Frontal cortex (tissue), 3 donors: ENCODE measurements at regions not wholly inside any gene's neighbourhood (a gene's known extent, or its start where the extent isn't known, plus 50 kb on each side); places are given as distances from the start of the nearest gene placed in this dataset.
"Not testable (repeated sequence)": the region's sequence is repeated elsewhere in the genome, so short reads cannot be mapped to it uniquely, and the experiment has no call there.

Source experiments
- DNase-seq, 2 donors: peaks; one replicate each; pipeline ENCODE4 v3.0.0; 2012; ENCODE audit warnings: low spot score in 2 of 2
- FAIRE-seq: peaks from 2 replicates; lab custom pipeline; 2012; peaks lifted over from hg19 to GRCh38; lab: Jason Lieb, UNC
- donor health status: control.
- donor health status: control.
- donor health status: control.

GRCh38 chr21:10325546-10325945, 195.8 kb upstream of the TPTE start:
- not testable (repeated sequence) for FAIRE-seq, DNase-seq

GRCh38 chr21:10326146-10326545, 195.2 kb upstream of the TPTE start:
- not testable (repeated sequence) for FAIRE-seq, DNase-seq

GRCh38 chr21:10328646-10329045, 192.7 kb upstream of the TPTE start:
- not testable (repeated sequence) for DNase-seq, FAIRE-seq

- not testable (repeated sequence) for FAIRE-seq
These were observed 190.7 kb upstream of the TPTE start for GRCh38 chr21:10330641-10331119.

GRCh38 chr21:10331134-10331533, 190.2 kb upstream of the TPTE start:
- DNase-seq, FAIRE-seq: not testable (repeated sequence)

More at GRCh38 chr21:10330641-10331119, 190.7 kb upstream of the TPTE start:
- DNase-seq: not testable (repeated sequence)

DNA sequence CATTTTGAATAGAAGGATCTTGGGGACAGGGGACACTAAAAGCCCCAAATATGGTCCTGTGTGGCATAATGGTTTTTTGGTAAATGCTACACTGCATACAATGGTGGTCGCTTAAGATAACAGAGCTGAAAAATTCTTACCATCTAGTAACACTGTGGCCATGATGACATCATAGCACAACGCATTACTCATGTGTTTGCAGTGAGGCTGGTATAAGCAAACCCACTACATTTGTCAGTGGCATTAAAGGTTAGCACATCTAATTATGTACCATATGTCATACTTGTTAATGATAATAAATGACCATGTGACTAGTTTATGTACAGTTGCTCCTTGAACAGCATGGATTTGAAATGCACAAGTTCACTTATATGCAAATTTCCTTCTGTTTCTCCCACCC, 188.4 kb upstream of the TPTE start:
- not testable (repeated sequence) for DNase-seq, FAIRE-seq

DNA sequence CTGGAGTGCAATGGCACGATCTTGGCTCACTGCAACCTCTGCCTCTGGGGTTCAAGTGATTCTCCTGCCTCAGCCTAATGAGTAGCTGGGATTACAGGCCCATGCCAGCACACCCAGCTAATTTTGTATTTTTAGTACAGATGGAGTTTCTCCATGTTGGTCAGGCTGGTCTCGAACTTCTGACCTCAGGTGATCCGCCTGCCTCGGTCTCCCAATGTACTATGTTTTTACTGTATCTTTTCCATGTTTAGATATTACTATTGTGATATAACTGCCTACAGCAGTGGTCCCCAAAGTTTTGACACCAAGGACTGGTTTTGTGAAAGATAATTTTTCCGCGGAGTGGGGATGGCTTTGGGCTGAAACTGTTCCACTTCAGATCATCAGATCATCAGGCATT, 187.0 kb upstream of the TPTE start:
- not testable (repeated sequence) for DNase-seq, FAIRE-seq

DNA sequence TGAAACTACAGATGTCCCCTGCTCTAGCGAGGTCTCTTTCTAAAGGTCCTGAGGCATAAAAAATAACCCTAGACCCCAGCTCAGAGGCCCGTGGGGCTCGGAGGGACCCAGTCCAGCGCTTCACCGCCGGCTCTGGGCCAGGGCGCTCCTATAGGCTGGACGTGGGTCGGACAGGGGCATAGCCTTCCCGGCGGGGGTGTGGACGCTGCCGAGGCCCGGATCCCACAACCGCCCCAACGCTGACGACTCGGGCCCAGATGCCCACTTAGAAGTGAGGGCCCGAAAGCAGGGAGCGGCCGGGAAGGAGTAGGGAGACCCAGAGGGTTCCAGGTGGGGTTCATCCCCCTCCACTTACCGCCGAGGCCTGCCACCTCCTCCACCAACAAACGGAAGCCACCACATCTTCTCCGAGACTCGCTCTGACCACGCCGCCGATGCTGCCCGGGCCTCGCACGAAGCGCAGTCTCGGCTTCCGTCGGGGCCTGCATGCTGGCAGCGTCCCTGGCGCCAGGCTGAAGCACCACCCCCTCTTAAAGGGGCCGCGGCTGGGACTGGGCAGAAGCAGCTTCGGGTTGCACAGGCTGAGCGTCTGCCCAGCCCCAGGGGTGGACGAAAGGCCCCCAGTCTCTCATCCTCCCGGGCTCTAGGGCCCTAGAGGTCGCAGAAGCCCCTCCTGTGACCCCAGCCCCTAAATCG, 179.0 kb upstream of the TPTE start:
- not testable (repeated sequence) for DNase-seq, FAIRE-seq

- FAIRE-seq, DNase-seq: not testable (repeated sequence)
These were observed 178.0 kb upstream of the TPTE start for GRCh38 chr21:10343146-10343935.

DNA sequence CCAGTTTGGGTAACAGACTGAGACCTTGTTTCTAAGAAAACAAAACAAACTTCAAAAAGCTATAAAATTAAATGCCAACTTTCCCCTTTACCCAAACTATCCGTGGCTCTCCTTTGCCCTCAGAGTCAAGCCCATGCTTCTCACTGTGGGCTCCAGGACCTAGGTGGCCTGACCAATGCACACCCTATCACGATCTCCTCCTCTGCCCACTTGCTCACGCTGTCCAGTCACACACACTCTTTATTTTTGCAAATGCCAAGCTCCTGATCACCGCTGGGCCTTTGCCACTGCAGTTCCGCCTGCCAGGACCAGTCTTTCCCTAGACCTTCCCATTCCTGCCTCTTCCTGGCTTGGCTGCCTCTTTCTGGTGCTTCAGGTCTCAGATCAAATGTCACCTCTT, 177.1 kb upstream of the TPTE start:
- not testable (repeated sequence) for FAIRE-seq, DNase-seq

GRCh38 chr21:10345178-10345612, 176.2 kb upstream of the TPTE start:
- not testable (repeated sequence) for FAIRE-seq, DNase-seq

GRCh38 chr21:10346249-10346648, 175.1 kb upstream of the TPTE start:
- FAIRE-seq: not testable (repeated sequence)

DNA sequence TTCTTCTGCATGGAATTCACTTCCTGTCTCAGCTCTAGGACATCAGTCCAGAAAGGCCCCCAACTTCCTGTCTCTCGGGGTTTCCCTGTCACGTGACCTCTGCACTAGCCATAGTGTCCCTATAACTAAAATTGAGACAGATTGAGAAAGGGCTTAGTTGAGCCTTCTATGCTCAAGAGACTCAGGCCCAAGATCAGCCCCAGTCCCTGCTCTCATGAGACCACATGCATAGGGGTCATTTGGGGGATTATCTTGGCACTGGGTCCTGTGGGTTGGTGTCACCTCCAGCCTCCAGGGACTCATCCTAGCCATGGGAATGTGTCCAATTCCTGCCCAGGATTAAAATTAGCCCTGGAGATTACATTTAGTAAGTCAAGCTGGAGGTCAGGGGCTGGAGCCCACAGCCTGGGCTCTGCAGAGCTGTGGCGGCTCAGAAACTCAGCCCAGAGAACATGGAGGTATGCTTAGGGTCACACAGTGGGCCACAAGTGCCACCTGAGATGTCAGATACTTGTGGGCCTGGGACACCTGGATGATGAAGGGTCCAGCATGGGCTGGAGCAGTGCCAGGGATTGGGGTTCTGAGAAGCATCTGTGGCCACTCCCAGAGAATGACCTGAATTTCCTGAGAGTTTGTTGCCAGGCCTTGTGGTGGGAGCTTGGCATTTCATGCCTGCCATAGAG, 174.3 kb upstream of the TPTE start:
- not testable (repeated sequence) for FAIRE-seq, DNase-seq

More at GRCh38 chr21:10346249-10346648, 175.1 kb upstream of the TPTE start:
- DNase-seq: not testable (repeated sequence)

DNA sequence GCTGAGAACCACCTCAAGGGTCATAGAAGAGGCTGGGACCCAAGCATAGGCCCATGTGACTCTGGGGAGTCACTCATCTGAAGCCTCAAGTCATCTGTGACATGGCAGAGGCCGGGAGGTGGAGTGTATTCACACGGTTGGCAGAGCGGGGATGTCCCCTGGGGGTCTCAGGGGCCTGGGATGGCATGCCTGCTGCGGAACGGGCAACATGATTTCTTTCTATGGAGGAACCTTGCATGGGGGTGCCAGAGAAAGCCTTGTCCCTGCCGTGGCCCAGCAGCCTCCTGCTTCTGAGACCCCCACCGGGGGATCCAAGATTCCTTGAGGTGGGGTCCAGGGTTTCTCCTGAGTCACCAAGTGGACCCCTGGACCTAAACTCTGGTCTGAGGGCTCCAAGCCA, 173.7 kb upstream of the TPTE start:
- FAIRE-seq, DNase-seq: not testable (repeated sequence)

GRCh38 chr21:10348150-10348549, 173.2 kb upstream of the TPTE start:
- FAIRE-seq, DNase-seq: not testable (repeated sequence)

DNA sequence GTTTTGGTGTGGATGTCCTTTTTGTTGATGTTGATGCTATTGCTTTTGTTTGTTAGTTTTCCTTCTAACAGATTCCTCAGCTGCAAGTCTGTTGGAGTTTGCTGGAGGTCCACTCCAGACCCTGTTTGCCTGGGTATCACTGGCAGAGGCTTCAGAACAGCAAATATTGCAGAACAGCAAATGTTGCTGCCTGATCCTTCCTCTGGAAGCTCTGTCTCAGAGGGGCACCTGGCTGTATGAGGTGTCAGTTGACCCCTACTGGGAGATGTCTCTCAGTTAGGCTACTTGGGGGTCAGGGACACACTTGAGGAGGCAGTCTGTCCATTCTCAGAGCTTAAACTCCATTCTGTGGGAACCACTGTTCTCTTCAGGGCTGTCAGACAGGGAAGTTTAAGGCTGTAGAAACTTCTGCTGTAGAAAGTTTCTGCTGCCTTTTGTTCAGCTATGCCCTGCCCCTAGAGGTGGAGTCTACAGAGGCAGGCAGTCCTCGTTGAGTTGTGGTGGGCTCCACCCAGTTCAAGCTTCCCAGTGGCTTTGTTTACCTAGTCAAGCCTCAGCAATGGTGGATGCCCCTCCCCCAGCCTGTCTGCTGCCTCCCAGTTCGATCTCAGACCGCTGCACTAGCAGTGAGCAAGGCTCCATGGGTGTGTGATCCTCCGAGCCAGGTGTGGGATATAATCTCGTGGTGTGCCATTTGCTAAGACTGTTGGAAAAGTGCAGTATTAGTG, 166.4 kb upstream of the TPTE start:
- not testable (repeated sequence) for FAIRE-seq, DNase-seq

DNA sequence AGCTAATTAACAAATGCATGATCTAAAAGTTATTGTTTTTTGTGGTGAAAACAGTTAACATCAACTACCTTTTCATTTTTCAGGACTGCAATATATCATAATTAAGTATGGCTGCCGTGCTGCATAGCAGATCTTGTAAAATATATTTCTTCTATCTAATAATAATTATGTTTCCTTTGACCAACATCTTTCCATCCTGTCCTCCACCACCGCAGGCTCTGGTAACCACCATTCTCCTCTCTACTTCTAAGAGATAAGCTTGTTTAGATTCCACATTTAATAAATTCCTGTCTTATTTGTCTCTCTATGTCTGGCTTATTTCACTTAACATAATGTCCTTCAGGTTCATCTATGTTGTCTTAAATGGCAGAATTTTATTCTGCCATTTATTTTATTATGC, 162.3 kb upstream of the TPTE start:
- not testable (repeated sequence) for FAIRE-seq, DNase-seq

DNA sequence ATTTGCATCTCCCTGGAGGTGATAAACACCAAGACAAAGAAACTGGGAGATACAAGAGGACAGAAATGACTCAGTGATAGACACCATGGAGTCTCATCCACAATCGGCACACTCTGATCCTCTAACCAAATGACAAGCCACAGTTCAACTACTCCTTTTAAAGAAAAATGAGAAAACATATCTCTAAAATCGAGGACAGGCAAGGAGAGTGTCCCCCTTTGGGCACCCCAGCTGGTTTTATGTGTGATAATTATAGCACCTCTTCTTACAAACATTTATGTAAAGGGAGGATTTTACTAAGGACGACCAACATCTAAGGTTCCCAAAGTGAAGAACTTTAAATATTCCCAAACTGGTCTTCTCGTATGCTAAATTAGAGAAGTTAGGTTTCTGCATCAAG, 161.5 kb upstream of the TPTE start:
- DNase-seq, FAIRE-seq: not testable (repeated sequence)

DNA sequence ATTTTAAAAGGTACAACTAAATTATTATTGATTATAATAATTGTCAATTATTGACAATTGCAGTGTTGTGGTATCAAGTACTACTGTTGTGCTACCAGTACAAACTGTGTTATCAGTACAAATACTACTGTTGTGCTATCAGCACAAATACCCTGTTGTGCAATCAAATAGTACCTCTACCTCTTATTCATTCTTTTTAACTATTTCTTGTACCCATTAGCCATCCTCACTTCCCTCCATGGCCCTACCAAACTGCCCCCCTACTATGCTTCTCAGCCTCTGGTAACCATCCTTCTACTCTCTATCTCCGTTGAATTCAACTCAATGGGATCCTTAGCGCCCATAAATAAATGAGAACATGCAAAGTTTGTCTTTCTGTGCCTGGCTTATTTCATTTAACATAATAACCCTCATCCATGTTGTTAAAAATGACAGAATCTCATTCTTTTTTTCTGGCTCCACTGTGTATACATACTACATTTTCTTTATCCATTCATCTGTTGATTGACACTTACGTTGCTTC, 160.1 kb upstream of the TPTE start:
- FAIRE-seq: not testable (repeated sequence)

More for the DNA sequence above, 160.1 kb upstream of the TPTE start:
- not testable (repeated sequence) for DNase-seq
